ENCODE measurements at regions not wholly inside any gene's neighbourhood (a gene's known extent, or its start where the extent isn't known, plus 50 kb on each side); places are given as distances from the start of the nearest gene placed in this dataset.
"Not testable (repeated sequence)": the region's sequence is repeated elsewhere in the genome, so short reads cannot be mapped to it uniquely, and the experiment has no call there.

DNA sequence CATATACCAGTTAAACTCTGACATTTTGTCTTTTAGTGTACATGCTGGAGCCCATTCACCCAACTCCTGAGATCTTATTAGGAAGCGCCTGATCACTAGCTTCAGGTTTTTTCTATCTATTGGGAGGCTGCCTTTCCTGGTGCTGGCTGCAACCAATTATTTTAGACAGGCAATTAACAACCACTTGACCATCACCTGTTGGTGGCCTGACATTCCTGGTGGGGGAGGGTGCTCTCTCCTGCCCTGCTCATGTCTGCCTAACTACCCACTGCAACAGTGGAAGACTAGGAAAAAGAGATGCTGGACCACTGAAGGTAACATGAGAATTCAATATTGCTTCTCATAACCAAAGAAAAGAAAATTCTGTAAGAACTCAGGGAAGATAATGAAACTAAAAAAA, 190.3 kb upstream of the GRM3 start:
- DNase-seq = no peak
- no peak overlapping the region for H3K27ac ChIP-seq

DNA sequence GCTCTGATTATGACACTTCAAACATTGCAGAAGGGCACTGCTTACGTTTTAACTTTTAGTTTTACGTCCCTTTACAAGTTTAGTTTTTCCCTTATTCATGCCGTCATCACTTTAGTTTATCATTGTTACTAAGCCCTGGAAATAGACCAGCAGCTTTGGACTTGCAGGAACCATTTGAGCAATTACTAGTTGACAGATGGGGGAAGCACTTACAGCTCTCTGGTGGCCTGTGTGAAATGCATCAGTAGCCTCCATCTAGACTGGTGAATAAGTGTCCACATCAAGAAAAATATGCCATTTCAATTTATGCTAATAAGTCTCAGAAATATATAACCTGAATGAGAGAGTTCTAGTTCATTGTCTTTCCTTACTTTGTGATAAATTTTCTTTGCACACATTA, 194.9 kb upstream of the GRM3 start:
- no peak overlapping the region for H3K27ac ChIP-seq
- DNase-seq = peak; percentile 36
- no peak overlapping the region for H3K4me3 ChIP-seq (ENCODE audit: low read depth, low read length)
- no peaks in the 10 kb centered on the region for H3K27me3 ChIP-seq (ENCODE audit: insufficient read depth, low read depth, severe bottlenecking)
- no peaks in the 10 kb centered on the region for H3K36me3 ChIP-seq
- H3K9me3 ChIP-seq (ENCODE audit: severe bottlenecking) = no peaks in the 10 kb centered on the region
- TF ChIP-seq, protein P1, sequence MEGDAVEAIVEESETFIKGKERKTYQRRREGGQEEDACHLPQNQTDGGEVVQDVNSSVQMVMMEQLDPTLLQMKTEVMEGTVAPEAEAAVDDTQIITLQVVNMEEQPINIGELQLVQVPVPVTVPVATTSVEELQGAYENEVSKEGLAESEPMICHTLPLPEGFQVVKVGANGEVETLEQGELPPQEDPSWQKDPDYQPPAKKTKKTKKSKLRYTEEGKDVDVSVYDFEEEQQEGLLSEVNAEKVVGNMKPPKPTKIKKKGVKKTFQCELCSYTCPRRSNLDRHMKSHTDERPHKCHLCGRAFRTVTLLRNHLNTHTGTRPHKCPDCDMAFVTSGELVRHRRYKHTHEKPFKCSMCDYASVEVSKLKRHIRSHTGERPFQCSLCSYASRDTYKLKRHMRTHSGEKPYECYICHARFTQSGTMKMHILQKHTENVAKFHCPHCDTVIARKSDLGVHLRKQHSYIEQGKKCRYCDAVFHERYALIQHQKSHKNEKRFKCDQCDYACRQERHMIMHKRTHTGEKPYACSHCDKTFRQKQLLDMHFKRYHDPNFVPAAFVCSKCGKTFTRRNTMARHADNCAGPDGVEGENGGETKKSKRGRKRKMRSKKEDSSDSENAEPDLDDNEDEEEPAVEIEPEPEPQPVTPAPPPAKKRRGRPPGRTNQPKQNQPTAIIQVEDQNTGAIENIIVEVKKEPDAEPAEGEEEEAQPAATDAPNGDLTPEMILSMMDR (IDR thresholded peaks at IDR 0.05; ENCODE audit: low read depth, low read length) = no peak

More for the DNA sequence above, 190.3 kb upstream of the GRM3 start:
- TF ChIP-seq, protein P1 (IDR thresholded peaks at IDR 0.05; ENCODE audit: low read depth, low read length) = no peak
- no peaks in the 10 kb centered on the region for H3K9me3 ChIP-seq (ENCODE audit: severe bottlenecking)
- H3K27me3 ChIP-seq (ENCODE audit: insufficient read depth, low read depth, severe bottlenecking) = no peaks in the 10 kb centered on the region
- no peaks in the 10 kb centered on the region for H3K36me3 ChIP-seq
- H3K4me3 ChIP-seq (ENCODE audit: low read depth, low read length) = no peak overlapping the region

DNA sequence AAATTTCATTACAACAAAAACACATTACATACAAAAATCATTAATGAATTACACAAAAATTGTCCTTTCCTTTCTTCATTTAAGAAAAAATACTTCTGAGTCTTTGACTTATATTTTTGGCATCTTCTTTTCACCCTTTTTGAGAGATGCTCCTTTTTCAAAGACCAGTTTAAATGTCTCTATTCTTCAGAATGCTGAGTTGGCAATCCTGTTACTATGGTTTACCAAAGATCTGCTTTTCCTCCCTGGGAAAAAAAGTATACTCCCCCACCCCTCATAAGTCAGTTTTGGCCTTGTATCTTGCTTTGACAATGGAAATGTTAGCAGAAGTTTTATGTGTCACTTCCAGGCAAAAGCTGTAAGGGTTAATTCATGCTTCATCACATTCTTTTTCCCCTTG, 198.4 kb upstream of the GRM3 start:
- TF ChIP-seq, protein P1 (IDR thresholded peaks at IDR 0.05; ENCODE audit: low read depth, low read length) = no peak
- no peak overlapping the region for H3K4me3 ChIP-seq (ENCODE audit: low read depth, low read length)

DNA sequence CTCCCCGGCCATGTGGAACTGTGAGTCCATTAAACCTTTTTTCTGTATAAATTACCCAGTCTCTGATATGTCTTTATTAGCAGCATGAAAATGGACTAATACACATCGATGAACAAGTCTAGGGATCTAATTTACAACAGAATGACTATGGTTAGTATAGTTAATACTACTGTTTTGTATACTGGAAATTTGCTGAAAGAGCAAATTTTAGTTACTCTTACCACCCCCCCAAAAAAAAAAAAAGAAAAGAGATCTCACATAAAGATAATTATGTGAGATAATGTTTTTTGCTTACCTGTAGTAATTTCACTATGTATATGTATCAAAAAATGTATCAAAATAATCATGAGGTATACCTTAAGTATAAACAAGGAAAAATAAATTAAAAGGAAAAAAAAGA, 199.5 kb upstream of the GRM3 start:
- Histone ChIP-seq H3K9me3 (ENCODE audit: severe bottlenecking) (no peaks in the 10 kb centered on the region), H3K36me3 (no peaks in the 10 kb centered on the region), H3K4me3 (ENCODE audit: low read depth, low read length) (no peak overlapping the region), H3K27me3 (ENCODE audit: insufficient read depth, low read depth, severe bottlenecking) (no peaks in the 10 kb centered on the region), H3K27ac (no peak overlapping the region)
- no peak for DNase-seq
- TF ChIP-seq, protein P1 (IDR thresholded peaks at IDR 0.05; ENCODE audit: low read depth, low read length) = no peak

More for the DNA sequence above, 198.4 kb upstream of the GRM3 start:
- Histone ChIP-seq H3K27ac (no peak overlapping the region), H3K9me3 (ENCODE audit: severe bottlenecking) (no peaks in the 10 kb centered on the region), H3K27me3 (ENCODE audit: insufficient read depth, low read depth, severe bottlenecking) (no peaks in the 10 kb centered on the region), H3K36me3 (no peaks in the 10 kb centered on the region)
- no peak for DNase-seq

DNA sequence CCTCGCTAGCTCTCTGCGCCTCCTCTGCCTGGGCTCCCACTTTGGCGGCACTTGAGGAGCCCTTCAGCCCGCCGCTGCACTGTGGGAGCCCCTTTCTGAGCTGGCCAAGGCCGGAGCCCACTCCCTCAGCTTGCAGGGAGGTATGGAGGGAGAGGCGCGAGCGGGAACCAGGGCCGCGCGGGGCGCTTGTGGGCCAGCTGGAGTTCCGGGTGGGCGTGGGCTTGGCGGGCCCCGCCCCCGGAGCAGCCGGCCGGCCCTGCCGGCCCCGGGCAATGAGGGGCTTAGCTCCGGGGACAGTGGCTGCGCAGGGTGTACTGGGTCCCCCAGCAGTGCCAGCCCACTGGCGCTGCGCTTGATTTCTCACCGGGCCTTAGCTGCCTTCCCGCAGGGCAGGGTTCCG, 203.3 kb upstream of the GRM3 start:
- DNase-seq; H3K4me3 ChIP-seq (ENCODE audit: low read depth, low read length); H3K9me3 ChIP-seq (ENCODE audit: severe bottlenecking); H3K36me3 ChIP-seq; H3K27ac ChIP-seq; H3K27me3 ChIP-seq (ENCODE audit: insufficient read depth, low read depth, severe bottlenecking): not testable (repeated sequence)

DNA sequence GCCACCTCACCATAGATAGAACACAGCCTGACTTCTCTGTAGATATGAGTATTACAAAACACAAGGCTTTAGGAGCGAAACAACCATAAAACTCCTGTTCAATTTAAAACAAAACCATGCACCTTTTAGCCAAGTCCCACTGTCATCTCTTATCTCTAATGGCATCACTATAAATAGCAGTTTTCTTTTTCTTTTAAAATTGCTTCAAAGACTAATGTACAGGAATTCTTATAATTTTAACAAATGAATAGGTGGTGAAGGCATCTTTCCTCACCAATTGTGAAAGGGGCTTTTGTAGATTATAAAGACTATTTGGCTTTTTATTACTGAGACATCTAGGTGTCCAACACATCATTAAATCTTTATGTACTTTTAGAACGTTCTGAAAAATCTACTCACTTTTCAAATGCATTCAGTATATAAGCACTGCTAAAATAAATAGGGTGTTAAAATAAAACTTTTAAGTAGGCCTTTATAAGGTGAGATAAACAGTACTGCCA, 205.7 kb upstream of the GRM3 start:
- H3K9me3 ChIP-seq (ENCODE audit: severe bottlenecking) = no peaks in the 10 kb centered on the region
- TF ChIP-seq, protein P1 (IDR thresholded peaks at IDR 0.05; ENCODE audit: low read depth, low read length) = no peak
- H3K27ac ChIP-seq = no peak overlapping the region
- DNase-seq = no peak
- no peaks in the 10 kb centered on the region for H3K36me3 ChIP-seq
- H3K4me3 ChIP-seq (ENCODE audit: low read depth, low read length) = no peak overlapping the region
- no peaks in the 10 kb centered on the region for H3K27me3 ChIP-seq (ENCODE audit: insufficient read depth, low read depth, severe bottlenecking)
